Coronary artery (tissue), 2 donors: ENCODE measurements at regions not wholly inside any gene's neighbourhood (a gene's known extent, or its start where the extent isn't known, plus 50 kb on each side); places are given as distances from the start of the nearest gene placed in this dataset.

Source experiments
- DNase-seq: peaks from one replicate; pipeline ENCODE4 v3.0.0-alpha.2; 2017; ENCODE audit warnings: low spot score
- H3K27ac ChIP-seq, 2 donors: fragments of 200-600 bp; sonication (generic); one replicate each; pipeline ENCODE4 v1.5.1; 2016 to 2019
- H3K4me3 ChIP-seq: fragments of 200-600 bp; sonication (generic); 2 replicates; pipeline ENCODE4 v1.5.1; 2016; ENCODE audit warnings: mild to moderate bottlenecking, moderate library complexity
- CTCF ChIP-seq: fragments of 200-600 bp; sonication (generic); IDR thresholded peaks from one replicate; pipeline ENCODE4 v1.5.1; 2019; ENCODE audit warnings: antibody characterized with exemption

DNA sequence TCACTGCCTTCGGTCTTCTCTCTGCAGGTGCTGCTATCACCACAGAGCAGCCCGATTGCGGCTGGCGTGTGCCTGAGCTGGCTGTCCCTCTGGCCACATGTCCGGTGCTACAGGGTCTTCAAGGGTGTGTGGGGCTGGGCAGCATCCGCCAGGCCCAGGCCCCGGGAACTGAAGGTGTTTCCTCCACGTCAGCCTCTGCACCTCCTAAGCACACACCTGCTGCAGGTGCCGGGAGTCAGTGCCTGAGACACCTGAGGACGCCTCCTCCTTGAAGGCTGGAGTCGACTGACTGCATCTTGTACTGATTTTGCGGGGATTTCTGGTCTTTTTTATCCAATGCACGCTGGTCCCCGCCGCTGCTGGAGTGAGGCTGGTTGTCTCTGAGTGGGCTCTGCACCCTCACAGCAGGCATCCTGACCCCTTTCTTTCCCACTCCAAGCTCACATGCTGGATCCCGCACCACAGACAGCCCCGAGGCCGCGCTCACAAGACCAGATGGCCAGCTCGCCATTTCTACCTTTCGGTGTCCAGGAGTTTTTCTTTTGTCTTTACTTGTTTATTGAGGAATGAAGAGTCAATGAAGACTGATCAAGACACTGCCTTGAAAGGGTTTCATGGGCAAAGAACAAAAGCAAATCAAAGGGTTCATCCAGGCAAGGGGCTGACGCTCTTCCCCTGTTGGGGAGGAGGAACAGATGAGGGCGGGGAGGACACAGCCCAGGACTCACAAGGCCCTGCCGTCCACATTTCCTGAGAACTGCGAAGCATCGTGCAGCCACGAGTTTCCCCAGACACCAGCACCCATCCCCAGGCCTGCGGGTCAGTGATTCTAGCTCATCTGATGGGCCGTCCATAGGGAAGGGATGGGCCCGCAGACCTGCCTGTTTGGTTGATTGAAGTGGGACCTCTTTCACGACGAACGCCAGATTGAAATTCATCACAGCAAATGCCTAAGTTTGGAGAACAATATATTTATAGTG, 203.8 kb upstream of the SOX1 start:
- no peak overlapping the region for H3K4me3 ChIP-seq
- no peak for TF ChIP-seq CTCF
- DNase-seq: no peak
- no peak overlapping the region for H3K27ac ChIP-seq

- no peak overlapping the region for H3K4me3 ChIP-seq
- no peak for DNase-seq
- no peak overlapping the region for H3K27ac ChIP-seq
- no peak for TF ChIP-seq CTCF
Observed at GRCh38 chr13:111864566-111864965, 202.4 kb upstream of the SOX1 start.

DNA sequence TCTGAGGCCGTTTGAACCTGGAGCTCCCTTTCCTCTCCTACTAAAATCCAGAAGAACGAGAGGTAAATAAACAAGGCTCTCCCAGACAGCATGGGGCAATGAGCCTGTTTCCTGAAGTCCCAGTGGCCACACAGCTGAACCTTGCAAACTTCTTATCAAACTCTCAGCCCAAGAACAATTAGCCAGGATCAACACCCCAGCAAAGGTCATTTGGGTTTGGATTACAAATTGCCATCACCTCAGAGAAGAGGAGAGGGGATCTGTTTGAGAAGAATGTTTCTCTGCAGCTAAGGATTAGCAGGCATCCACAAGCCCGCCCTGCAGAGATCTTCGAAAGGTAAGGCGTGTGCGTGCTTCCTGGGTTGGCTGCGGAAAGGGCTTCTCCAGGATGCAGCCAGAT, 201.9 kb upstream of the SOX1 start:
- no peak for TF ChIP-seq CTCF
- Histone ChIP-seq H3K4me3 (no peak overlapping the region), H3K27ac (no peak overlapping the region)
- DNase-seq: no peak

GRCh38 chr13:111865826-111866225, 201.1 kb upstream of the SOX1 start:
- Histone ChIP-seq H3K27ac (no peak overlapping the region), H3K4me3 (no peak overlapping the region)
- TF ChIP-seq CTCF: no peak
- no peak for DNase-seq

GRCh38 chr13:111866731-111867245, 200.2 kb upstream of the SOX1 start:
- TF ChIP-seq CTCF: no peak
- no peak overlapping the region for H3K27ac ChIP-seq
- DNase-seq: no peak
- no peak overlapping the region for H3K4me3 ChIP-seq

- TF ChIP-seq CTCF: no peak
- DNase-seq: no peak
Observed at GRCh38 chr13:111867657-111868056, 199.3 kb upstream of the SOX1 start.

DNA sequence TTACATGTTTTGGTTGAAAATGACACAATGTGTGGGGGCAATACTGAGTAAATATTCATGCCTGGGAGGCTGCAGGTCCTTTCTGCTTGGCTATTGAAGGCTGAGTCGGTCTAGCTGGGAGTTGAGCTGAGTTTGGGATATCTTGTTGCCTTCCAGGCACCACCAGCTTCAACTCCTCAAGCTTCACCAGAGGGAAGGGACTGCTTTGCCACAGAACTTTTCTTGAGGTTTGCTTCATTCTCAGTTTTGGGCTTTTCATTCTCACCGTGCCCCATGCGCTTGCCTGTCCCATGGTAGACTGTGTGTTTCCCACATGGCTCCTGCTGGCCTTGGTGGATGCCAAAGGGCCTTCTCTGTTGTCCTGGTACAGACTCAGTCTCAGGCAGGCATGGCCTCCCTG, 198.2 kb upstream of the SOX1 start:
- H3K4me3 ChIP-seq: no peak overlapping the region
- no peak overlapping the region for H3K27ac ChIP-seq
- no peak for TF ChIP-seq CTCF
- no peak for DNase-seq

More at GRCh38 chr13:111867657-111868056, 199.3 kb upstream of the SOX1 start:
- H3K27ac ChIP-seq: no peak overlapping the region
- H3K4me3 ChIP-seq: no peak overlapping the region
